Astrocyte (in vitro differentiated cells and primary cell): ENCODE measurements at regions not wholly inside any gene's neighbourhood (a gene's known extent, or its start where the extent isn't known, plus 50 kb on each side); places are given as distances from the start of the nearest gene placed in this dataset.

ENCODE experiments used
- EZH2 ChIP-seq: IDR thresholded peaks from 2 replicates; pipeline ENCODE4 v1.6.1; 2012; ENCODE audit warnings: mild to moderate bottlenecking, low read length, inconsistent platforms; ENCODE audit not compliant: insufficient read depth
- TF ChIP-seq, protein P1 (sequence below): IDR thresholded peaks from 2 replicates; pipeline ENCODE4 v1.5.1; 2011; ENCODE audit warnings: low read depth, mild to moderate bottlenecking, inconsistent platforms, low read length, moderate library complexity; ENCODE audit not compliant: insufficient read depth

- TF ChIP-seq, protein P1, sequence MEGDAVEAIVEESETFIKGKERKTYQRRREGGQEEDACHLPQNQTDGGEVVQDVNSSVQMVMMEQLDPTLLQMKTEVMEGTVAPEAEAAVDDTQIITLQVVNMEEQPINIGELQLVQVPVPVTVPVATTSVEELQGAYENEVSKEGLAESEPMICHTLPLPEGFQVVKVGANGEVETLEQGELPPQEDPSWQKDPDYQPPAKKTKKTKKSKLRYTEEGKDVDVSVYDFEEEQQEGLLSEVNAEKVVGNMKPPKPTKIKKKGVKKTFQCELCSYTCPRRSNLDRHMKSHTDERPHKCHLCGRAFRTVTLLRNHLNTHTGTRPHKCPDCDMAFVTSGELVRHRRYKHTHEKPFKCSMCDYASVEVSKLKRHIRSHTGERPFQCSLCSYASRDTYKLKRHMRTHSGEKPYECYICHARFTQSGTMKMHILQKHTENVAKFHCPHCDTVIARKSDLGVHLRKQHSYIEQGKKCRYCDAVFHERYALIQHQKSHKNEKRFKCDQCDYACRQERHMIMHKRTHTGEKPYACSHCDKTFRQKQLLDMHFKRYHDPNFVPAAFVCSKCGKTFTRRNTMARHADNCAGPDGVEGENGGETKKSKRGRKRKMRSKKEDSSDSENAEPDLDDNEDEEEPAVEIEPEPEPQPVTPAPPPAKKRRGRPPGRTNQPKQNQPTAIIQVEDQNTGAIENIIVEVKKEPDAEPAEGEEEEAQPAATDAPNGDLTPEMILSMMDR: no peak
- no peak for TF ChIP-seq EZH2
Observed at GRCh38 chr16:6375465-6376075, 957.1 kb upstream of the RBFOX1 start.
